ENCODE measurements at regions not wholly inside any gene's neighbourhood (a gene's known extent, or its start where the extent isn't known, plus 50 kb on each side); places are given as distances from the start of the nearest gene placed in this dataset.

DNA sequence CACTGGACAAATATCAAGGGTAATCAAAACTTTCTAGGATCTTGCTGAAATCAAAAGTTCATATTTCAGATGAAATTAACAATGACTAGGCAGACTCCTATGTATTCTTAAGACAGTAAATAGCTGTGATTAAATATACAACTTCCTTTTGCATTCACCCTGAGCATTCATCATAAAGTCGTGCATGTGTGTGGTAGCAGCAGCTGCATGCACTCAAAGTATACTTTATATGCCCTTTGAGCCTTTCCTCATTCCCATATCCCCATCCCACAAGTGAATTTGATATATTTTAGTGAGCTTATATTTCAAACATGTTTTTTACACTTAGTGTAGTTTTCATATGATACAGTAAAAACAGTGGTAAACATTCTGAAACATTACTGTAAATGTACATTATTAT lies 959.0 kb downstream of the C4orf33 start:
- no peaks in the 10 kb centered on the region for H3K27me3 ChIP-seq (ENCODE audit: control insufficient read depth in 2 of 2, insufficient read depth in 2 of 2, low read length in 2 of 2)
- H3K9ac ChIP-seq (ENCODE audit: insufficient read depth in 1 of 2, low read depth in 2 of 2, low read length in 2 of 2), result no peak overlapping the region
- H3K27ac ChIP-seq (ENCODE audit: extremely low read depth, low read depth, low read length), result no peak overlapping the region
- intact Hi-C loops (cut with micrococcal nuclease) (no loop called here), in situ Hi-C loops (cut with MboI) (no loop called here)
- DNase-seq (ENCODE audit: extremely low read depth in 1 of 4, low spot score in 3 of 4) (no peak), FAIRE-seq (no peak), ATAC-seq (no peak)
- CTCF ChIA-PET (ENCODE audit: low intra/inter-chr PET ratio), result no interaction called here
- no peaks in the 10 kb centered on the region for H4K20me1 ChIP-seq (replicated peaks; ENCODE audit: control insufficient read depth, insufficient read depth, low read length)
- no peaks in the 10 kb centered on the region for H3K4me1 ChIP-seq (replicated peaks in 1 of 2; ENCODE audit: control insufficient read depth in 2 of 2, insufficient read depth in 2 of 2, low read length in 2 of 2)
- H3K36me3 ChIP-seq (ENCODE audit: control insufficient read depth, insufficient read depth, low read length), result no peaks in the 10 kb centered on the region
- TF ChIP-seq ZBTB8A (IDR thresholded peaks at IDR 0.05; ENCODE audit: partially characterized antibody), result no peak
- no peak for TF ChIP-seq MNT (conservative IDR thresholded peaks at IDR 0.05)
- TF ChIP-seq ATF1 (CRISPR knock-in tag; IDR thresholded peaks at IDR 0.05), result no peak
- no peak for TF ChIP-seq ATF1 (tag; IDR thresholded peaks at IDR 0.05)
- no peak for TF ChIP-seq NUFIP1 (IDR thresholded peaks at IDR 0.05; ENCODE audit: partially characterized antibody)
- TF ChIP-seq RBFOX2 (IDR thresholded peaks at IDR 0.05; ENCODE audit: low read depth, low read length), result no peak
- no peak for TF ChIP-seq HNRNPH1 (optimal IDR thresholded peaks at IDR 0.05; ENCODE audit: low read depth, low read length)
- no peak for TF ChIP-seq NFRKB (IDR thresholded peaks at IDR 0.05; ENCODE audit: low read depth)
- no peak for TF ChIP-seq MLLT1 (IDR thresholded peaks at IDR 0.05)
- no peak overlapping the region for H3K4me2 ChIP-seq (ENCODE audit: insufficient read depth, low read length)
- no peaks in the 10 kb centered on the region for H3K9me3 ChIP-seq (replicated peaks; ENCODE audit: control insufficient read depth, insufficient read depth, low read depth, low read length)
- no peaks in the 10 kb centered on the region for H3K9me1 ChIP-seq (ENCODE audit: control insufficient read depth, insufficient read depth, low read length)
- no peaks in the 10 kb centered on the region for H3K79me2 ChIP-seq (ENCODE audit: control insufficient read depth, insufficient read depth, low read length)
- WGBS (ENCODE audit: insufficient coverage, low coverage, missing lambda C conversion rate), result 0% methylated on average over 1 of the region's 1 CpG
- H3K4me3 ChIP-seq, result no peak overlapping the region
- H2AFZ ChIP-seq (ENCODE audit: low read depth, low read length), result no peak overlapping the region
- BruUV-seq (replicated peaks), result no TSS peak
- POLR2A ChIA-PET, result no interaction called here
